Fibroblast of pulmonary artery (primary cell): ENCODE measurements at regions not wholly inside any gene's neighbourhood (a gene's known extent, or its start where the extent isn't known, plus 50 kb on each side); places are given as distances from the start of the nearest gene placed in this dataset.

Experiments used
- DNase-seq: peaks from one replicate; pipeline ENCODE4 v3.0.0-alpha.2; 2010; ENCODE audit warnings: low read depth
- H3K4me3 ChIP-seq: replicated peaks from 2 replicates; pipeline ENCODE4 v1.5.1; 2011; ENCODE audit warnings: low read depth, mild to moderate bottlenecking, control low read depth, low read length, moderate library complexity
- CTCF ChIP-seq: IDR thresholded peaks from 2 replicates; pipeline ENCODE4 v1.5.1; 2011; ENCODE audit warnings: mild to moderate bottlenecking, control low read depth, low read length, inconsistent platforms; ENCODE audit errors: missing control alignments

GRCh38 chr21:32144851-32145250 is 134.0 kb downstream of the MIS18A start:
- DNase-seq, result no peak
- TF ChIP-seq CTCF, result no peak
- H3K4me3 ChIP-seq, result no peak overlapping the region

GRCh38 chr21:32143241-32143939 is 135.5 kb downstream of the MIS18A start:
- H3K4me3 ChIP-seq, result no peak overlapping the region
- no peak for DNase-seq
- TF ChIP-seq CTCF, result no peak

- no peak for TF ChIP-seq CTCF
- no peak overlapping the region for H3K4me3 ChIP-seq
- DNase-seq, result no peak
These were observed 137.6 kb downstream of the MIS18A start for GRCh38 chr21:32141318-32141633.

GRCh38 chr21:32140604-32141317 is 138.1 kb downstream of the MIS18A start:
- H3K4me3 ChIP-seq, result no peak overlapping the region
- no peak for DNase-seq
- TF ChIP-seq CTCF, result no peak

GRCh38 chr21:32140151-32140550 is 138.7 kb downstream of the MIS18A start:
- TF ChIP-seq CTCF, result no peak
- DNase-seq, result no peak
- H3K4me3 ChIP-seq, result no peak overlapping the region

GRCh38 chr21:32138658-32139057 is 140.2 kb downstream of the MIS18A start:
- no peak for DNase-seq
- TF ChIP-seq CTCF, result no peak
- H3K4me3 ChIP-seq, result no peak overlapping the region

GRCh38 chr21:32137931-32138330 is 140.9 kb downstream of the MIS18A start:
- no peak for DNase-seq
- no peak overlapping the region for H3K4me3 ChIP-seq
- TF ChIP-seq CTCF, result no peak
